ENCODE measurements at regions not wholly inside any gene's neighbourhood (a gene's known extent, or its start where the extent isn't known, plus 50 kb on each side); places are given as distances from the start of the nearest gene placed in this dataset.

DNA sequence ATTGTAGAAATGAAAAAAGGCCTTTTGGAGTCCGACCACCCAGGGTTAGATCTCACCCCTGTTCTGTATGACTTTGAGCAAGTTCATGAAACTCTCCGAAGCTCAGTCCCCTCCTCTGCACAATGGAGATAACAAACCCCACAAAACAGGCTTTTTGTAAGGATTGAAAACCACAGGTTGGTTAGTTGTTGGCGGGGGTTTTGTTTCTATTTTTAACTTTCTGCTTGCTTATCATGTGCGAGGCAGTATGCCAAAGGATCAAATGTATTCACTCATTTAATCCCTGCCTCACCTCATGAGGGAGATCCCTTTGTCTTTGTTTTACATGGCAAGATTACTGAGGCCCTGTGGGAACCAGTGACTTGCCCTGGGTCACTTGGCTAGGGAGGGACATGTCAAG is 539.1 kb downstream of the CDK5RAP2 start:
- 43% methylated on average over 3 of the region's 4 CpGs for WGBS (ENCODE audit: insufficient coverage)
- no peaks in the 10 kb centered on the region for H3K4me1 ChIP-seq (ENCODE audit: control insufficient read depth, insufficient read depth, low read length)
- TF ChIP-seq, protein P1, sequence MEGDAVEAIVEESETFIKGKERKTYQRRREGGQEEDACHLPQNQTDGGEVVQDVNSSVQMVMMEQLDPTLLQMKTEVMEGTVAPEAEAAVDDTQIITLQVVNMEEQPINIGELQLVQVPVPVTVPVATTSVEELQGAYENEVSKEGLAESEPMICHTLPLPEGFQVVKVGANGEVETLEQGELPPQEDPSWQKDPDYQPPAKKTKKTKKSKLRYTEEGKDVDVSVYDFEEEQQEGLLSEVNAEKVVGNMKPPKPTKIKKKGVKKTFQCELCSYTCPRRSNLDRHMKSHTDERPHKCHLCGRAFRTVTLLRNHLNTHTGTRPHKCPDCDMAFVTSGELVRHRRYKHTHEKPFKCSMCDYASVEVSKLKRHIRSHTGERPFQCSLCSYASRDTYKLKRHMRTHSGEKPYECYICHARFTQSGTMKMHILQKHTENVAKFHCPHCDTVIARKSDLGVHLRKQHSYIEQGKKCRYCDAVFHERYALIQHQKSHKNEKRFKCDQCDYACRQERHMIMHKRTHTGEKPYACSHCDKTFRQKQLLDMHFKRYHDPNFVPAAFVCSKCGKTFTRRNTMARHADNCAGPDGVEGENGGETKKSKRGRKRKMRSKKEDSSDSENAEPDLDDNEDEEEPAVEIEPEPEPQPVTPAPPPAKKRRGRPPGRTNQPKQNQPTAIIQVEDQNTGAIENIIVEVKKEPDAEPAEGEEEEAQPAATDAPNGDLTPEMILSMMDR (IDR thresholded peaks at IDR 0.05) = no peak

GRCh38 chr9:120038342-120038741 is 541.6 kb downstream of the CDK5RAP2 start:
- no peak overlapping the region for H3K27ac ChIP-seq (ENCODE audit: low read length)
- H3K36me3 ChIP-seq (ENCODE audit: control insufficient read depth, insufficient read depth, low read length) = no peaks in the 10 kb centered on the region
- no peak overlapping the region for H3K4me3 ChIP-seq (ENCODE audit: low read length)
- no peak for DNase-seq
- Mint-ChIP-seq H3K27ac (no peak overlapping the region), H3K4me3 (no peak overlapping the region), H3K36me3 (no peaks in the 10 kb centered on the region), H3K27me3 (ENCODE audit: low read depth in 2 of 2) (peaks cover 0 to 3% of the 10 kb centered on the region in 2 donors), H3K9me3 (peaks cover 0 to 2% of the 10 kb centered on the region in 2 donors), H3K4me1 (no peaks in the 10 kb centered on the region)
- WGBS (ENCODE audit: insufficient coverage) = 92% methylated on average over 3 of the region's 4 CpGs
- TF ChIP-seq, protein P1 (IDR thresholded peaks at IDR 0.05) = no peak
- H3K27me3 ChIP-seq (ENCODE audit: control insufficient read depth, insufficient read depth, low read length) = no peaks in the 10 kb centered on the region
- H3K9me3 ChIP-seq (ENCODE audit: control insufficient read depth, insufficient read depth, low read length) = no peaks in the 10 kb centered on the region
- H3K4me1 ChIP-seq (ENCODE audit: control insufficient read depth, insufficient read depth, low read length) = no peaks in the 10 kb centered on the region
- intact Hi-C loops (cut with micrococcal nuclease) = no loop called here
- no peak for ATAC-seq

More for the DNA sequence above, 539.1 kb downstream of the CDK5RAP2 start:
- Mint-ChIP-seq H3K9me3 (peaks cover 4 to 5% of the 10 kb centered on the region in 2 donors), H3K4me3 (no peak overlapping the region), H3K27ac (no peak overlapping the region), H3K36me3 (no peaks in the 10 kb centered on the region), H3K27me3 (ENCODE audit: low read depth in 2 of 2) (peaks cover 0 to 3% of the 10 kb centered on the region in 2 donors), H3K4me1 (no peaks in the 10 kb centered on the region)
- ATAC-seq (no peak), DNase-seq (no peak)
- intact Hi-C loops (cut with micrococcal nuclease) = no loop called here
- H3K9me3 ChIP-seq (ENCODE audit: control insufficient read depth, insufficient read depth, low read length) = no peaks in the 10 kb centered on the region
- H3K4me3 ChIP-seq (ENCODE audit: low read length) = no peak overlapping the region
- no peaks in the 10 kb centered on the region for H3K27me3 ChIP-seq (ENCODE audit: control insufficient read depth, insufficient read depth, low read length)
- H3K27ac ChIP-seq (ENCODE audit: low read length) = no peak overlapping the region
- H3K36me3 ChIP-seq (ENCODE audit: control insufficient read depth, insufficient read depth, low read length) = no peaks in the 10 kb centered on the region

DNA sequence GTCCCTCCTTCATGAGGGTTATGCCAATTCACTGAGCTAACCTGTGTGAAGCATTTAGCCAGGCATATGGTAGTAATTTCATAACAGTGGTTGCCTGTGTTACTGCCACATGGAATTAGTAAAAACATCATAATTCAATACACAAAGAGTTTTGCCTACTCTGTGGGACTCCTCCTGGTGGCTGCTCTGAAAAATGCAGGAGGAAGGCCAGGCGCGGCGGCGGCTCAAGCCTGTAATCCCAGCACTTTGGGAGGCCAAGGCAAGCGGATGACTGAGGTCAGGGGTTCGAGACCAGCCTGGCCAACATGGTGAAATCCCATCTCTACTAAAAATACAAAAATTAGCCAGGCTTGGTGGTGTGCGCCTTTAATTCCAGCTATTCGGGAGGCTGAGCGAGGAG is 547.3 kb downstream of the CDK5RAP2 start:
- H3K27ac Mint-ChIP-seq = no peak overlapping the region
- no peaks in the 10 kb centered on the region for H3K36me3 ChIP-seq (ENCODE audit: control insufficient read depth, insufficient read depth, low read length)
- H3K27ac ChIP-seq (ENCODE audit: low read length) = no peak overlapping the region
- no peak overlapping the region for H3K4me3 Mint-ChIP-seq
- H3K9me3 Mint-ChIP-seq = peaks cover 0 to 2% of the 10 kb centered on the region in 2 donors
- intact Hi-C loops (cut with micrococcal nuclease) = no loop called here
- no peaks in the 10 kb centered on the region for H3K9me3 ChIP-seq (ENCODE audit: control insufficient read depth, insufficient read depth, low read length)
- no peaks in the 10 kb centered on the region for H3K36me3 Mint-ChIP-seq
- DNase-seq (no peak), ATAC-seq (no peak)
- H3K4me3 ChIP-seq (ENCODE audit: low read length) = no peak overlapping the region
- TF ChIP-seq, protein P1 (IDR thresholded peaks at IDR 0.05) = no peak
- no peaks in the 10 kb centered on the region for H3K27me3 ChIP-seq (ENCODE audit: control insufficient read depth, insufficient read depth, low read length)
- H3K27me3 Mint-ChIP-seq (ENCODE audit: low read depth in 2 of 2) = no peaks in the 10 kb centered on the region
- H3K4me1 ChIP-seq (ENCODE audit: control insufficient read depth, insufficient read depth, low read length) = no peaks in the 10 kb centered on the region
- H3K4me1 Mint-ChIP-seq = no peaks in the 10 kb centered on the region
- WGBS (ENCODE audit: insufficient coverage) = 95% methylated on average over 9 of the region's 9 CpGs

- Mint-ChIP-seq H3K27ac (no peak overlapping the region), H3K27me3 (ENCODE audit: low read depth in 2 of 2) (no peaks in the 10 kb centered on the region), H3K9me3 (peaks cover 0 to 2% of the 10 kb centered on the region in 2 donors), H3K4me3 (no peak overlapping the region), H3K4me1 (no peaks in the 10 kb centered on the region), H3K36me3 (no peaks in the 10 kb centered on the region)
- DNase-seq (no peak), ATAC-seq (no peak)
- no peak overlapping the region for H3K4me3 ChIP-seq (ENCODE audit: low read length)
- intact Hi-C loops (cut with micrococcal nuclease) = no loop called here
- H3K27ac ChIP-seq (ENCODE audit: low read length) = no peak overlapping the region
- H3K4me1 ChIP-seq (ENCODE audit: control insufficient read depth, insufficient read depth, low read length) = no peaks in the 10 kb centered on the region
- WGBS (ENCODE audit: insufficient coverage) = 24% methylated on average over 5 of the region's 5 CpGs
- H3K36me3 ChIP-seq (ENCODE audit: control insufficient read depth, insufficient read depth, low read length) = no peaks in the 10 kb centered on the region
- no peaks in the 10 kb centered on the region for H3K27me3 ChIP-seq (ENCODE audit: control insufficient read depth, insufficient read depth, low read length)
- TF ChIP-seq, protein P1 (IDR thresholded peaks at IDR 0.05) = no peak
- no peaks in the 10 kb centered on the region for H3K9me3 ChIP-seq (ENCODE audit: control insufficient read depth, insufficient read depth, low read length)
These were observed 549.1 kb downstream of the CDK5RAP2 start for GRCh38 chr9:120030847-120031246.
